ENCODE measurements at regions not wholly inside any gene's neighbourhood (a gene's known extent, or its start where the extent isn't known, plus 50 kb on each side); places are given as distances from the start of the nearest gene placed in this dataset.

- TF ChIP-seq, protein P1, sequence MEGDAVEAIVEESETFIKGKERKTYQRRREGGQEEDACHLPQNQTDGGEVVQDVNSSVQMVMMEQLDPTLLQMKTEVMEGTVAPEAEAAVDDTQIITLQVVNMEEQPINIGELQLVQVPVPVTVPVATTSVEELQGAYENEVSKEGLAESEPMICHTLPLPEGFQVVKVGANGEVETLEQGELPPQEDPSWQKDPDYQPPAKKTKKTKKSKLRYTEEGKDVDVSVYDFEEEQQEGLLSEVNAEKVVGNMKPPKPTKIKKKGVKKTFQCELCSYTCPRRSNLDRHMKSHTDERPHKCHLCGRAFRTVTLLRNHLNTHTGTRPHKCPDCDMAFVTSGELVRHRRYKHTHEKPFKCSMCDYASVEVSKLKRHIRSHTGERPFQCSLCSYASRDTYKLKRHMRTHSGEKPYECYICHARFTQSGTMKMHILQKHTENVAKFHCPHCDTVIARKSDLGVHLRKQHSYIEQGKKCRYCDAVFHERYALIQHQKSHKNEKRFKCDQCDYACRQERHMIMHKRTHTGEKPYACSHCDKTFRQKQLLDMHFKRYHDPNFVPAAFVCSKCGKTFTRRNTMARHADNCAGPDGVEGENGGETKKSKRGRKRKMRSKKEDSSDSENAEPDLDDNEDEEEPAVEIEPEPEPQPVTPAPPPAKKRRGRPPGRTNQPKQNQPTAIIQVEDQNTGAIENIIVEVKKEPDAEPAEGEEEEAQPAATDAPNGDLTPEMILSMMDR (IDR thresholded peaks at IDR 0.05), result peak; percentile 96
- Histone ChIP-seq H3K9me3 (no peaks in the 10 kb centered on the region), H3K27me3 (replicated peaks; ENCODE audit: insufficient read depth) (no peaks in the 10 kb centered on the region), H3K27ac (no peak overlapping the region), H3K4me3 (no peak overlapping the region), H3K4me1 (ENCODE audit: control insufficient read depth in 1 of 2, low read depth in 2 of 2) (no peaks in the 10 kb centered on the region), H3K36me3 (no peaks in the 10 kb centered on the region)
- DNase-seq (ENCODE audit: low spot score), result no peak
- ATAC-seq (ENCODE audit: insufficient number of reproducible peaks, low FRiP score, low read depth), result peak; percentile 79
These were observed 79.0 kb upstream of the PRNP start for GRCh38 chr20:4607287-4607713.

GRCh38 chr20:4606051-4606450 is 80.2 kb upstream of the PRNP start:
- no peaks in the 10 kb centered on the region for H3K9me3 ChIP-seq
- TF ChIP-seq, protein P1 (IDR thresholded peaks at IDR 0.05), result no peak
- H3K27ac ChIP-seq, result no peak overlapping the region
- no peak overlapping the region for H3K4me3 ChIP-seq
- peaks cover 0 to 8% of the 10 kb centered on the region in 2 donors for H3K4me1 ChIP-seq (ENCODE audit: control insufficient read depth in 1 of 2, low read depth in 2 of 2)
- H3K36me3 ChIP-seq, result no peaks in the 10 kb centered on the region
- no peak for DNase-seq (ENCODE audit: low spot score)
- no peaks in the 10 kb centered on the region for H3K27me3 ChIP-seq (replicated peaks; ENCODE audit: insufficient read depth)
- ATAC-seq (ENCODE audit: insufficient number of reproducible peaks, low FRiP score, low read depth), result no peak

DNA sequence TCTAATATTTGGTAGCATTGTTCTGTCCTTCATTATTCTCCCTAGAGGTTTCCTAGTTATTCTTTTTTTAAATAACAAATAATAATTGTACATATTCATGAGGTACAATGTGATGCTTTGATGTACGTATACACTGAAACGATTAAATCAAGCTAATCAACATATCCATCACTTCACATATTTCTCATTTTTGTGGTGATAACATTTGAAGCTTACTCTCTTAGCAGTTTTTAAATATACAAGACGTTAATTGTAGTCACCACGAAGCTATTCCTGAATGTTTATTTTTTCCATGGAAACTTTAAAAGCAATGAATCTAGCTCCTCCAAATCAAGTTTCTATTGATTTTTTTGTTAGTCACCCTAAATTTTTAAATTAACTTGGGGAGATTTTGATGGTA is 81.1 kb upstream of the PRNP start:
- H3K27me3 ChIP-seq (replicated peaks; ENCODE audit: insufficient read depth), result no peaks in the 10 kb centered on the region
- peaks cover 0 to 8% of the 10 kb centered on the region in 2 donors for H3K4me1 ChIP-seq (ENCODE audit: control insufficient read depth in 1 of 2, low read depth in 2 of 2)
- ATAC-seq (ENCODE audit: insufficient number of reproducible peaks, low FRiP score, low read depth) (no peak), DNase-seq (ENCODE audit: low spot score) (no peak)
- no peak overlapping the region for H3K4me3 ChIP-seq
- no peaks in the 10 kb centered on the region for H3K36me3 ChIP-seq
- H3K27ac ChIP-seq, result no peak overlapping the region
- TF ChIP-seq, protein P1 (IDR thresholded peaks at IDR 0.05), result no peak
- no peaks in the 10 kb centered on the region for H3K9me3 ChIP-seq

- TF ChIP-seq, protein P1 (IDR thresholded peaks at IDR 0.05), result no peak
- Histone ChIP-seq H3K27ac (no peak overlapping the region), H3K4me3 (no peak overlapping the region), H3K27me3 (replicated peaks; ENCODE audit: insufficient read depth) (no peaks in the 10 kb centered on the region), H3K4me1 (ENCODE audit: control insufficient read depth in 1 of 2, low read depth in 2 of 2) (peaks cover 0 to 8% of the 10 kb centered on the region in 2 donors), H3K36me3 (no peaks in the 10 kb centered on the region), H3K9me3 (no peaks in the 10 kb centered on the region)
- DNase-seq (ENCODE audit: low spot score) (no peak), ATAC-seq (ENCODE audit: insufficient number of reproducible peaks, low FRiP score, low read depth) (no peak)
These were observed 81.7 kb upstream of the PRNP start for GRCh38 chr20:4604580-4604979.

DNA sequence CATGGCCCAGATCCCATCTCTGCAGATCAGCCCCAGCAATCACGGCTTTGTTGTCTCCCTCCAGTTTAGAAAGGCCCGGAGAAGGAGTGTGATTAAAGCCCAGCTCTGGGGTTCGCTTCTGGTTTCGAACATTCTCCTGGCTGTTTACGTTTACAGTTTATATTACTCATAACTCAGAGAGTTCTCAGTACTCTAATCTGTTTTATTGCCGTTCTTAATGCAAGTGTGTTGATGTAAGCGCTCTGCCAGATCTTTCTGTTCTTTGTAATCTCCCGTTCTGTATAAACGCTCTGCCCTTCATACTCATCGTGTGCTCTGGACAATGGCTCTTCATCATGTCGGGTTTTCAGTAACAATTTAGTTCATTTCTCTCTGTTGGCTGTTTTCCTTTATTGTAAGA is 82.5 kb upstream of the PRNP start:
- H3K4me1 ChIP-seq (ENCODE audit: control insufficient read depth in 1 of 2, low read depth in 2 of 2), result peaks cover 0 to 8% of the 10 kb centered on the region in 2 donors
- H3K27ac ChIP-seq, result no peak overlapping the region
- no peak overlapping the region for H3K4me3 ChIP-seq
- no peak for ATAC-seq (ENCODE audit: insufficient number of reproducible peaks, low FRiP score, low read depth)
- no peaks in the 10 kb centered on the region for H3K9me3 ChIP-seq
- TF ChIP-seq, protein P1 (IDR thresholded peaks at IDR 0.05), result no peak
- no peaks in the 10 kb centered on the region for H3K27me3 ChIP-seq (replicated peaks; ENCODE audit: insufficient read depth)
- no peaks in the 10 kb centered on the region for H3K36me3 ChIP-seq
- DNase-seq (ENCODE audit: low spot score), result no peak

All from thoracic aorta (tissue), 2 donors.